ENCODE measurements at regions not wholly inside any gene's neighbourhood (a gene's known extent, or its start where the extent isn't known, plus 50 kb on each side); places are given as distances from the start of the nearest gene placed in this dataset.

GRCh38 chr21:8990326-8991087 is 1530.9 kb upstream of the TPTE start (continued):
- TF ChIP-seq E2F6 (IDR thresholded peaks at IDR 0.05), result no peak
- TF ChIP-seq JUN (IDR thresholded peaks at IDR 0.05; ENCODE audit: low read depth, low read length), result no peak
- no peak for TF ChIP-seq CBX5 (IDR thresholded peaks at IDR 0.05; ENCODE audit: low read depth, low read length)
- TF ChIP-seq RNF2 (IDR thresholded peaks at IDR 0.05; ENCODE audit: borderline replicate concordance, low read depth, low read length, missing control alignments, poor library complexity, severe bottlenecking), result no peak

All from H1 (cell line).